ENCODE measurements at regions not wholly inside any gene's neighbourhood (a gene's known extent, or its start where the extent isn't known, plus 50 kb on each side); places are given as distances from the start of the nearest gene placed in this dataset.

- TF ChIP-seq CTCF (IDR thresholded peaks at IDR 0.05; ENCODE audit: insufficient read depth, low read length, poor library complexity, severe bottlenecking) (no peak), EZH2phosphoT487 (conservative IDR thresholded peaks at IDR 0.05; ENCODE audit: low read length) (no peak)
Observed at GRCh38 chr9:82574911-82575310, 488.0 kb downstream of the RASEF start.
